Stromal cell of bone marrow (primary cell): ENCODE measurements at regions not wholly inside any gene's neighbourhood (a gene's known extent, or its start where the extent isn't known, plus 50 kb on each side); places are given as distances from the start of the nearest gene placed in this dataset.
"Not testable (repeated sequence)": the region's sequence is repeated elsewhere in the genome, so short reads cannot be mapped to it uniquely, and the experiment has no call there.

Experiments
- DNase-seq: peaks from one replicate; pipeline ENCODE4 v3.0.0-alpha.2; 2012; ENCODE audit warnings: low read depth

DNA sequence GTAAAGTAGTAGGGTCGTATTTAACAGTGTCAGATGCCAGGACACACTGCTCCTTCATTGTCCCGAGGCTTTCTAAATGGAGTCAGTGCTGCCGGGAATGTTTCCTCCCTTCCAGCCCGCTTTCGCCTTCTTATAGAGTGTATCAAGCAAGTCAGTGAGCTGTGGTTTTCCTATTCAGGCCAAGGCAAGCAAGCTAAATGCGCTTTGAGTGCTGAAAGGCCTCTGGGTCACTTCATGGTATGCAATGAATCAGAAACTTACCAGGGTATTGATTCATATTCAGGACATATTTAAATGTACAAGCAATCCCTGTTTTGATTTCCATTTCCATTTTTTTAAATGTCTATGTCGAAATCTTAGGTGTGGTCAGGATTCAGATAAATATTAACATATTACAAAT lies 327.9 kb upstream of the SOX9 start:
- peak; percentile 96 for DNase-seq

DNA sequence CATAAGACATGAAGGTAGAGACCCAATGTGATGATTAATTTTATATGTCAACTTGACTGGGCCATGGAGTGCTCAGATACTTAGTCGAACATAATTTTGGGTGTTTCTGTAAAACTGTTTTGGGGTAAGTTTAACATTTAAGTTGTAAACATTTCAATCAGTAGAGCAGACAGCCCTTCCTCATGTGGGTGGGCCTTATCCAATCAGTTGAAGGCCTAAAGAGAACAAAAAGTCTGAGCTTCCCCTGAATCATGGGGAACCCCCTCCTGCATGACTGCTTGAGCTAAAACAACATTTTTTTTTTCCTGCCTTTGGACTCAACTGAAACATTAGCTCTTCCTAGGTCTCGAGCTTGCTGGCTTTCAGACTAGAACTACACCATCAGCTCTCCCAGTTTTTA lies 327.3 kb upstream of the SOX9 start:
- no peak for DNase-seq

DNA sequence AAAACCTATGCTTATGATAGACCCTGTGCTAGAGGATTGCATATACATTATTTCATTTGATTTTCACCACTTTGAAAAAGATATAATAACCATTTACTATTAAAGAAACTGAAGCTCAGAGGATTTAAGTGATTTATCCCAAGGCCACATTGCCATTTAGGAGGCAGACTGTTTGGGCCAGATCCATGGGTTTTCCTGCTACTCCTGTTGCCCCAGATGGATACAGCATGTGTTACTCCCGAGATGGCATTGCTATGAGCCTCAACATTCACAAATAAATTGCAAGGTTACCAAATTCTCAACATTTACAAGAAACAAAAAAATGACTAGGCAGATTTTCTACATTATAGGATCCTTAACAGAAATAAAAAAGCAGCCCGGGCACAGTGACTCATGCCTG lies 322.1 kb upstream of the SOX9 start:
- no peak for DNase-seq

DNA sequence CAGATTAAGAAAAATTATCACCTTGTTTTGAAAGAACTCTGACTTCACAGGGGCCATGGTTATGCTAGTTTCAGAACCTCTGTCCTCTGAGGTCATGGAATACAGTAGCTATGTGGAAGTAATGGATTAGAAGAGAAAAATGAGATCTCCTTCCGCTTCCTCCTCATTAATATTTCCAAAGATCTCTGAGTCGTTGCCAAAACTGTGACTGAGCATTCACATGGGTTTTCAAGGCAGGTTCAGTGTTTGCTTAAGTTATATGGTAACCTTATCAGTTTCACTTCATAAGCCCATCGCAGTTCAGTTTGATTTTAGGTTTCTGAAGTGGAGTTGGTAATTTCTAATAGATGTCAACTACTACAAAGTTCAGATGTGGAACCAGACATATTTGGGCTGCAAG lies 321.2 kb upstream of the SOX9 start:
- DNase-seq, result no peak

DNA sequence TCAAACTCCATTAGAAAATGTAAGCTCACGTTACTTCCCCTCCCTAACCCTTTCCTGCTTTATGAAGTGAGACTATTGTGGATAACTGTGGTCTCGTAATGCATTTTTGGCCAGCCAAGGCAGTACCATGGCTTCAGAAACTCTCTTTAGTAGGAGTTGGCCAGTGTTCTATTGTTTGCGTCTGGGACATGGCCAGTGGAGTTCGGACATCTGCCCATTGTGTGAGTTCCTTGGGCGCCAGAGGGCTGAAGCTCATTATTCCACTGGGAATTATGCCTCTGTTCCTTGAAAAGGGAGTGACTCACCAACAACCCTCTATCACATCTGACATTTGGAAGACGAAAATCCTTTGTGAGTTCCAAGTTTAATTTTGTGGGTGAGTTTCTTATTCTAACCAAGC lies 319.5 kb upstream of the SOX9 start:
- peak; percentile 56 for DNase-seq

DNA sequence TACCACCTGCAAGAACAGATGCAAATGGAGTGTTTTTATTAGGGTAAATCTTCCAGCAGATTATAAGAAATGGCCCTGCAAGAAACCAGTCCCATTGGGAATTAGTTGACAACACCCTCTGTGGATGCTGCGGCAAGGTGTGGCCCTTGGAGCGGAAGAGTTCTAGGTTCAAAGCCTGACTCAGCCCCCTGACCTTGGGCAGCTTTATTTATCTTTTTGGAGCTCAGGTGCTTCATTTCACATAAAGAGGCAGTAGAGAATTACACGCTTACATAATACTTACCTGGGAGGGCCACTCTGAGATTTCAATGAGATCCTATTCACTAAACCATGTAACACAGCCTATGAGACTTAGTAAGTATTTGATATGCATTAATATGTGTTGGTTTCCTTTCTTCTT lies 318.2 kb upstream of the SOX9 start:
- no peak for DNase-seq

DNA sequence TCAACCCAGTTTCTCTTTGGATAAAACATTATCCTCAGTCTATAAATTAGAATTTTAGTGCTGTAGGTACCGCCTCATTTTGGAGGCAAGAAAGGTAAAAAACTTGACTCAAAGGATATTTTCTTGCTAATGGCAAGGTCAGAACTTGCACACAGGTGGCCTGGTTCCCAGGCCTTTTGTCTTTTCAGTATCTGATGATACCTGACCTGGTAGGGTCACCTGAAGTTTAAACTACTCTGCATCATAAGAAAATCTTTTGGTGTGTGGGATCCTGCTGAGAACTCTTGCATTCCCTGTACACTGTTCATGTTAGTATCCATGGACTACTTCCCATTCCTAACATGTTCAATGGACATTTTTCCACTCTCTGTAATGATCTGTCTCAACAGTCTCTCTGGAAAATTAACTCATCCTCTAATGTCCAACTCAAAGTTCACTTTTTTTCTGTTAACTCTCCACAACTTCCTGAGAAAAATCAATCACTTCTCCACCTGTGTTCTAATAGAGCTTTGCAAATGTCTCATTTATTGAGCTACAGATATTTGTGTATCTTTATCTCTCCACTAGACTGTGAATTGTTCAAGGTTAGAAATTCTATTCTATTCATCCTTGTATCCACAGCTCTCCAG lies 317.1 kb upstream of the SOX9 start:
- no peak for DNase-seq

DNA sequence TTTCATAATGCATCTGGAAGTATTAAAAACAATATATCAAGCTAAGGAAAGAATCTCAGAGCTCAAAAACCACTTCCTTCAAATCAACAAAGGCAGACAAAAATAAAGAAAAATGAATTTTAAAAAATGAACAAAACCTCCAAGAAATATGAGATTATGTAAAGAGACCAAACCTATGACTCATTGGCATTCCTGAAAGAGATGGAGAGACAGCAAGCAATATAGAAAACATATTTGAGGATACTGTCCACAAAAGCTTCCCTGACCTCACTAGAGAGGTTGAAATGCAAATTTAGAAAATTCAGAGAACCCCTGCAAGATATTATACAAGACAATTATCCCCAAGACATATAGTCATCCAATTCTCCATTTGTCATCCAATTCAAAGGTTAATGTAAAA lies 311.3 kb upstream of the SOX9 start:
- DNase-seq, result no peak

DNA sequence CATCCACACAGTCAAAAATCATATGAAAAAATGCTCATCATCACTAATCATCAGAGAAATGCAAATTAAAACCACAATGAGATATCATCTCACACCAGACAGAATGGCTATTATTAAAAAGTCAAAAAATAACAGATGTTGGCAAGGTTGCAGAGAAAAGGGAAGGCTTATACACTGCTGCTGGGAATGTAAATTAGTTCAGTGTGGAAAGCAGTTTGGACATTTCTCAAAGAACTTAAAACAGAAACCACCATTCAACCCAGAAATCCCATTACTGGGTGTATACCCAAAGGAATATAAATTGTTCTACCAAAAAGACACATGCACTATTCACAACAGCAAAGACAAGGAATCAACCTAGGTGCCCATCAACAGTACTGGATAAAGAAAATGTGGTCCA lies 307.0 kb upstream of the SOX9 start:
- not testable (repeated sequence) for DNase-seq

DNA sequence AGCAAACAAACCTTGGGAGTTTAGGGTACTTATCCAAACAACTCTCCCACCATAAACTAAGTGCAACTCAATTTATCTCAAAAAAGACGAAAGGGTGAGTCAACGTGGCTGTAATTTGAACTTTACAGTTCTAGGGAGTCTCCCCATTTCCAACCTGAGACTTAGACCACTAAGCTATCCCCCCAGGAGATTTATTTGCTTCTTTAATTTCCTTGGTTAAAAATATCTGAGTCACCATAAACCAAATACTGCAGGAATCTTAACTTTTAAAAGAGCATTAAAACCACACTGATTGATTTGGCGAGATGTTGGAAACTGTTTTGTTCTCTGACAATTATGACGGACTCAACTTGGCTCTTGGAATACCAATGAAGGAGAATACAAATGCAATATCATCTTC lies 299.3 kb upstream of the SOX9 start:
- DNase-seq, result peak; percentile 62

DNA sequence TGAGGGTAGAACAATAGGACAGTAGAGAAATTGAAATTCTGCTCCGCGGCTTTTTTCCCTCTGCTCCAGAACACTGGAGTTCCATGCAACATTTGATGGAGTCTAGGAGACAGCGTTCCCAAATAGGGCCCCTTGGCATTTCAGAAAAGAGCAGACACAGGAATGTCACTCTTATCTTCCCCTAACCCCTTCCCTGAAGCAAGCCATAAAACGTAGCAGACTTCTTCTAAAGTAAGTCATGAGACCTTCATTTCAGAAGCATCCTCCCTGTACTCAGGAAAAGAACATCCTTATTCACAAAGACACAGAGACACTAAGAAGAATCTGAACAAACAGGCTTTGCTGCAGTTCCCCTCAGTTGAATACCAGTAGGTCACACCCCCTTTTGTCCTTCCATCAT lies 296.1 kb upstream of the SOX9 start:
- no peak for DNase-seq

DNA sequence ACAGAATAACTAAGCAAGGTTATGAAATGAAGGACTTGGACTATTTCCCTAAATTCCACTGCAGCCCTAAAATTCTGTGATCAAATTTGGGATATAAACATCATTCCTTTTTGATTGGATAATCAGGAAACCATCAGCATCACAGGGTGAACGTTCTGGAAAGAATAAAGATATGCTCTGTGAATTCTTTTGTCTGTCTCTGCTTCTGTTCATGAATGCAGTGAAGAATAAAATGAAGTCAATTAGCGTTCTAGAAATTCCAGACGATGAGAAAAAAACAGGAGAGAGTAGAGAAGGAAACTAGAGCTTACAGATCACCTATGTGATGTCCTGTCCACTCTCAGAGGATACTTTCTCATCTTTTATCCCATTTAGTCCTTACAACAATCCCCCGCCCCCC lies 295.1 kb upstream of the SOX9 start:
- no peak for DNase-seq

DNA sequence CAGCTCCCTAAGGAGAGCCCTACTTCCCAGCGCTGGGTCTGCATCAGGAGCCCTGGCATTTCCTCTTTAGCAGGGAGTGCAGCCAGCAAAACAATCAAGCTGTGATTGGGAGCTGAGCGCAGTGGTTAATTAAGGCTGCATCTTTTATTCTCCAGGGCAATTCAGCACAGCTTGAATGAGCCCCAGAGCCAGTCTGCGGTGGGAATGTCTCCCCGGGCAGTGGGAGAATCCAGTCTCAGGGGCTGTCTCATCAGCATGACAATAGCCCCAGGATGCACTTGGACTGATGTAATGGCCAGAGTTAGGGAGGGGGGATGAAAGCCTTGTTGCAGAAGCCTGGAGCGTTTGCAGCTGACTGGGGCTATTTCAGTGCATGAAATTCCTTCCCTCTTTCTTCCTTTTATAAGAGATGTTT lies 292.6 kb upstream of the SOX9 start:
- peak; percentile 38 for DNase-seq

DNA sequence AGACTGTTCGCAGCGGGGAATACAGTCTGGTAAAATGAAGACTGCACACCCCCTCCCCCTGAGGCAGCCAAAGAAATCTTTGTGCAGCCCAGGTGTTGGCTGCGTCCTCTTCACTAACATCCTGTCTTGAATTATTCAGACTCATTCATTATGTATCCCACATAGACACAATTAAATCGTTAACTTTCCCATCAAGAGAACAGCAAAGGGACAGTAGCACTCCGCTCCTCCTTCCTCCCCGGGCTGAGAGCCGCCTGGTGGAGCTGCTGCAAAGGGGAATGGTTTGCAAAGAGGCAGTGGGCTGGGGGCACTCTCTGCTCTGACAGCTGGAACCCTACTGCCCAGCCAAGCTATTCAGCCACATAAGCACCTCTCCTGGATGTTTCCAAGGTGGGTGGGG lies 290.0 kb upstream of the SOX9 start:
- DNase-seq, result no peak

DNA sequence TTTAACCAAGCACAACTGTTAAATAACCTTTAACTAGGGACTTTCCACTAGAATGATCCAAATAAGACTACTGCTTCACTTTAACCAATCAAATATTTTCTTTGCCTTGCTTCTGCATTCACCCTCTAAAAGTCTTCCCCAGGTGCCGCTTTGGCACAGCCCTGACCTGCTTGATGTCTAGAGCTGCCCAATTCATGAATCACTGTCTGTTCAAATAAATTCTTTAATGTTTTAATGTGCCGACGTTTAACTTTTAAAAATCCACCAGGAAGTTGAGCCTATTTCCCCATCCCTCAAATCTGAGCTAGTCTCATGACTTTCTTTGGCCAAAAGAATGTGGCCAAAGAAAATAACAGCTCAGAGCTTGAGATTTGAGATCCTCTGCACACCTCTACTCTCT lies 277.8 kb upstream of the SOX9 start:
- no peak for DNase-seq

DNA sequence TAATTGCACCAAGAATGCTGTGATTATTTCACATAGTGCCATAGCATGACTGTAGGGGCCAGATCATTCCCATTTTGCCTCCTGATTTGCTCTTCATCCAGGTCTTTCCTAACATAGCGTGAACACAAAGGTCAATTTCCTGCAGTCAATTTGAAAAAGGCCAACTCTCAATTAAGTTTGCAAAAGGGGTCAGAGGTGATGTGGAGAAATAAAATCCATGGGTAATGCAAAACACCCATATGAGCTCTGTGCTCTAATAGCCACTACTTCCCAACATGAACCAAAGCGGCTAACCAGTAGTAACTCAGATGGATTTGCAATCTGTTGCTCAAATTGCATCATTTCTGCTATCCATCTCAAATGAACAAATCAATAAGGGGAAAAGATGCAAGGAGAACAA lies 275.5 kb upstream of the SOX9 start:
- DNase-seq, result no peak

DNA sequence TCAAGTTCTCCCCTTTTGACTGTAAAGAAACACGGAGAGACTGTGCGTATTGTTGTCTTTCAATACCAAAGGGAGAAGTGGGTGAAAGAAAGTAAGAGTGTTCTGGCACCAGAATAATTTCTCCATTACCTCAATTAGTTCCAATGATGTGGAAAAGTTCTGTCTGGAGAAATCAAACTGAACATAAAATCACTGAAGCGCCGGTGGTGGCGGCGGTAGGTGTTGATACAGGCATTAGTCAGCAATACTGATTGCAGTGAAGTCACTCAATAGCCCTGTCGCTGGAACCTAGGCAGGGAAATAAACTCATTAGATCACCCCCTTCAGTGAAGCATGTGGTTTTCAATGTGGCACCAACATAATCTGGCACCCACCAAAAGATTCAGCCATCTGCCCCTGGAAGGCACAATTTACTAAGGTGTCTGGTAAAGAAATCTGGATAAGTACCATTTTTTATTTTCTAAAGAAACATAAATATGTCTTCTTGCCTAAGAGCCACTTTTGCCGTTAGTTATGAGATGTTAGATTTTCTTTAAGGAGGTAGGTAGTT lies 274.2 kb upstream of the SOX9 start:
- no peak for DNase-seq

DNA sequence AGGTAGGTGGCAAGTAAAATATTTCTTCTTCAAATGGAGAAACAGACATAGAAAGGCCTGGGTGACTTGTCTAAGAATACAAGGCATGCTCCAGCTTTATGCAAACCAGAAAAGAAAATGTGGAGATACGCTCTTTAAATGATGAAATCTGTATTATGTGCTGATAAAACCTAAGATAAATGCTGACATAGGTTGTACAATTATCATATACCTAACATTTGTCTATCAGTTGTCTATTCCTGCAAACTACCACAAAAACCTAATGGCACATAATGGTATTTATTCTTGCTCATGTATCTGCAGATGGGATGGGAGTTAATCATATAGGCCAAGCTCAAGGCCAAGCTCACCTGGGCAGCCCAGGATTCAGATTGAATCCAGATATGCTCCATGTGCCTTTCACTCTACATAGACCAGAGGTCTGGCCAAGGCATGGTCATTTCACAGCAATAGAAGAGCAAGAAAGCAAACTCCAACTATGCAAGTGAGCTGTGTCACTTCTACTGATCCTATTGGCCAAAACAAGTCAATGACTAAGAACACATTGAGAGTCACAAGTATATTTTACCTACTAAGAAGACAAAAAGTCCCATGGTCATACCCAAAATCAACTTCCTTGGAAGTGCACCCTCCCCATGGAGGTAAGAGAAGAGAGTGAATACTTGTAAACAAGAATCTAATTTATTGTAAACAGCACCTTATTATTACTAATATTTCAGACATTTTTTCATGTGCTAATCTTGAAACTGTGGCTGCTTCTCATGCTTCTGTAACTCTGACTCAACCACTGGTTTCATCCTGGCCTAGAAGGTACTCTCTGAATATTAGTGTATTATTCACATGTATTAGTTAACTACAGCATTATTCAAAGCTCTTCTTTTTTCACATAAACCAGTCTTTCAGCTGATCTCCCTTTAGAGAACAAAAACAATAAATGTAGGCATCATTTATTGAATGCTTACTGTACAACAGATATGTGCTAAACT lies 270.7 kb upstream of the SOX9 start:
- DNase-seq, result no peak

DNA sequence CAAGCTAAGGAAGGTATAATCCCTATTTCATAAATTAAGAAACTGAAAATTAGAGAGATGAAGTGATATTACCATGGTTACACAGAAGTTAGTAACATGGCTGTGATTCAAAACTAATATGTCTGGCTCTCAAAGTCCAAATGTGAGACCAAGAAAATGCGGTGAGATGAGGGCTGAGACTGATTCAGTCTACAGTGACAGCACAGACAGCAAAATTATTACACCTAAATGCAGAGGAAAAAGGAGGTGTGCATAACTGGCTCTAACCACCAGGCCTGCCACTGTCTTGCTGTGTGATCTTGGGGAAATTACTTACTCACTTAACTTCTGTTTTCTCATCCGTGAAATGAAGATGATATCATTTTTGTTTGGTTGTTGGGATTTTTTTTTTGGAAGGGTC lies 270.0 kb upstream of the SOX9 start:
- DNase-seq, result no peak

DNA sequence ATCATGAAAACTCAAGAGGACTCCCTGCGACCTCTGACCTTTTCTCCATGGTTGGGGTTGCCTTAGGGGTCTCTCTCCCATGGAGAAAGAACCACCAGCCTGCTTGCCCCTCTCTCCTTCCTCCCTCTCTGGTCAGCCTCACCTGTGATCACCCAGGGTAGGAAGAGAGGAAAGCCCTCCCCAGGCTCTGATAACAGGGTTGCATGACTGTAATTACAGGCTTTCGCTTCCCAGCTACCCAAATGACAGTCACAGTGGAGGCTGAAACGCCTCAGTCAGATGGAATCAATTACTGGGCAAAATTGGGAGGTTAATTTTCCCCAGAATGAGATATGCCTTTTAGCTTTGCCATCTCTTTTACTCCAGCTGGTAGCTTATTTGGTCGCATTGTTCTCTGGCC lies 265.8 kb upstream of the SOX9 start:
- DNase-seq, result no peak

DNA sequence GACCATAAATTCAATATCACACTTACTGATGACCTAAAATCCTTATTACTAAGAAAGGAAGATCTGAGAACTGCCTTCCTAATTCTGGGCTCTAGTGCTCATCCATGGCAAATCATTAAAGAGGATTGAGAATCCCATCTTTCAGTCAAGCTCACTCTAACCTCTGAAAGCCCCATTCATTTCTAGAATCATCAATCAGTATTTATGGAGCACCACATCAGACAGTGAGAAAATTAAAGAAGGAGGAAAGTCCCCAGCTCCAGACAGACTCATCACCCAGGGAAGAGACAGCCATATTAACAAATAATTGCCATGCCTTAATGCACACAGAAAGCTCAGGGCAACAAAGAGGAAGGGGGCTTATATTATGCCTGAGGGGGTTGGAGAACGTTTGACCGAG lies 256.1 kb upstream of the SOX9 start:
- DNase-seq, result no peak

DNA sequence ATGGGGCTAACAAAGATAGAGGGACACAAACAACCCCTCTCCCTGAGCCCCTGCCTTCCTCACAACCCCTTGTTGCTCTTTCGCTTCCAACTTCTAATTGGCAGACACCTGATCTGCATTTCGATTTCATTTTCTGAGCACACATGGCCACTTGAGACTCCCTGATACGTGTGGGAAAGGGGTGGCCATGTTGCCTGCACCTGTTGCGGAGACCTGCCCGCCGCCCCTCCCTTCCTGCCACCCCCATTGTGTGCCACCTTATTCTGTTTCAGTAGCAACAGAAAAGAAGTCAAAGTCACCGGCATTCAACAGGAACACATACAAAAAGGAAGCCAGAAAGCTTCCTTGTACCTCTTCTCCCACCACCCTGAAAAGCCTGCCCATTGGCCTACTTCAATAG lies 254.7 kb upstream of the SOX9 start:
- no peak for DNase-seq

DNA sequence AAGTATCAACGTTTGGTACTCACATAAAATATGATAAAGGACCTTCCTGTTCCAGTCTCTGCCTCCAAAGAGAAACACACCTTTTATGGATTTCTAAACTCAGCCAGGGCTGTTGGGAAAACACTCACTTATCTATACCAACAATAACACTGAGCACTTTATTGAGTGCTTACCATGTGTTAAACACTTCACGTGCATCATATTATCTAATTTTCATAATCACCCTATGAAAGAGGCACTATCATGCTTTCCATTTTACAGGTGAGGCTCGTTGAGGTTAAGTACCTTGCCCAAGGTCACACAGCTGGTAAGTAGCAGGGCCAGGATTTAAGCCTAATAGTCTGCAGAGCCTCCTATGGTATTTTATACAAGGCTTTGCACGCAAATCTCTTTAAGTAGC lies 251.5 kb upstream of the SOX9 start:
- DNase-seq, result no peak
